Stomach (tissue), 8 donors: ENCODE measurements at regions not wholly inside any gene's neighbourhood (a gene's known extent, or its start where the extent isn't known, plus 50 kb on each side); places are given as distances from the start of the nearest gene placed in this dataset.
"Not testable (repeated sequence)": the region's sequence is repeated elsewhere in the genome, so short reads cannot be mapped to it uniquely, and the experiment has no call there.

ENCODE experiments used
- DNase-seq, 2 donors: peaks; one replicate each; pipeline versions ENCODE4 v3.0.0 to v3.0.0-alpha.2; 2013 to 2019
- H3K27ac ChIP-seq, 5 donors: fragments of 200-600 bp in 4 of 5; sonication (generic) in 4 of 5; one replicate each; pipeline ENCODE4 v1.5.1; 2013 to 2019; ENCODE audit warnings: mild to moderate bottlenecking in 1 of 5, moderate library complexity in 1 of 5
- H3K27me3 ChIP-seq, 3 donors: fragments of 200-600 bp; sonication (generic); one replicate each; pipeline ENCODE4 v1.5.1; 2017 to 2019; ENCODE audit warnings: mixed run types in 1 of 3
- H3K36me3 ChIP-seq, 4 donors: fragments of 200-600 bp; sonication (generic); 1 replicate in 3 of 4; 2 replicates in 1 of 4; pipeline ENCODE4 v1.5.1; 2016 to 2019
- H3K4me1 ChIP-seq, 4 donors: fragments of 200-600 bp; sonication (generic); one replicate each; pipeline ENCODE4 v1.5.1; 2016 to 2019
- H3K4me3 ChIP-seq, 4 donors: fragments of 200-600 bp; sonication (generic) in 3 of 4; one replicate each; pipeline ENCODE4 v1.5.1; 2016 to 2019; ENCODE audit warnings: mild to moderate bottlenecking in 1 of 4
- H3K9me3 ChIP-seq, 4 donors: fragments of 200-600 bp; sonication (generic); one replicate each; pipeline ENCODE4 v1.5.1; 2016 to 2019
- CTCF ChIP-seq, 7 experiments: fragments of 450-650 bp in 4 of 7; fragments of 200-600 bp in 3 of 7; sonication (generic) in 3 of 7; IDR thresholded peaks; one replicate each; pipeline ENCODE4 v1.5.1; 2016 to 2019; ENCODE audit warnings: antibody characterized with exemption in 7 of 7, control low read depth in 2 of 7, mild to moderate bottlenecking in 1 of 7
- EP300 ChIP-seq: sonication (generic); formaldehyde crosslinking; IDR thresholded peaks from one replicate; pipeline ENCODE4 v1.6.1; 2017; ENCODE audit warnings: antibody characterized with exemption
- POLR2A ChIP-seq, 4 donors: fragments of 450-650 bp; IDR thresholded peaks; one replicate each; pipeline ENCODE4 v1.6.1; 2016; ENCODE audit warnings: antibody characterized with exemption in 4 of 4, control low read depth in 2 of 4, mild to moderate bottlenecking in 1 of 4, moderate library complexity in 1 of 4
- POLR2AphosphoS5 ChIP-seq, 3 donors: sonication (generic); formaldehyde crosslinking; IDR thresholded peaks; one replicate each; pipeline ENCODE4 v1.6.1; 2016; ENCODE audit warnings: antibody characterized with exemption in 3 of 3
- WGBS, 5 donors: extraction: QIAGEN DNeasy Blood & Tissue Kit in 3 of 5; methylation state at CpG; one replicate each; pipeline versions ENCODE4 v1.1.5 to v1.1.7; 2013 to 2018; 5-methylcytosine and 5-hydroxymethylcytosine counted together
- intact Hi-C: fragments of 100-400 bp; cut with DNase I; formaldehyde crosslinking; loops from one replicate; pipeline ENCODE4 v1.15.1; 2023; ENCODE audit warnings: low total_unique reads
- donor health status: healthy with polysubstance abuse.
- donor health status: Bipolar disorder and iron deficiency.
- donor health status: healthy.

GRCh38 chr11:96878299-96879051 lies 488.7 kb downstream of the JRKL start:
- no peak for DNase-seq
- Histone ChIP-seq H3K4me3 (no peak overlapping the region), H3K36me3 (no peaks in the 10 kb centered on the region), H3K27me3 (no peaks in the 10 kb centered on the region), H3K27ac (no peak overlapping the region), H3K4me1 (no peaks in the 10 kb centered on the region), H3K9me3 (peaks cover 0 to 17% (median 5%) of the 10 kb centered on the region in 4 donors)
- intact Hi-C loops, result no loop called here
- TF ChIP-seq POLR2A (IDR thresholded peaks at IDR 0.05) (no peak), POLR2AphosphoS5 (IDR thresholded peaks at IDR 0.05) (no peak)
- 78 to 97% (median 90%) methylated on average over 5 to 6 of the region's 6 CpGs for WGBS, 5 donors

DNA sequence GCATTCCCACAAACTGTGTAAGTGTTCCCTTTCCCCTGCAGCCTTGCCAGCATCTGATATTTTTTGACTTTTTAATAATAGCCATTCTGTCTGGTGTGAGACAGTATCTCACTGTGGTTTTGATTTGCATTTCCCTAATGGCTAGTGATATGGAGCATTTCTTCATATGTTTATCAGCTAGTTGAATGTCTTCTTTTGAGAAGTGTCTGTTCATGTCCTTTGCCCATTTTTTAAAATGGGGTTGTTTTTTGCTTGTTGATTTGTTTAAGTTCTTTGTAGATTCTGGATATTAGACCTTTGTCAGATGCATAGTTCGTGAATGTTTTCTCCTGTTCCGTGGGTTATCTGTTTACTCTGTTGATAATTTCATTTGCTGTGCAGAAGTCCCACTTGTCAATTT lies 492.8 kb downstream of the JRKL start:
- intact Hi-C loops, H3K27me3 ChIP-seq, H3K36me3 ChIP-seq, DNase-seq, H3K4me3 ChIP-seq, H3K27ac ChIP-seq, H3K4me1 ChIP-seq: not testable (repeated sequence)
- 64 to 81% (median 67%) methylated on average over 2 of the region's 2 CpGs for WGBS, 5 donors
- H3K9me3 ChIP-seq, result peaks cover 0 to 13% (median 5%) of the 10 kb centered on the region in 4 donors

GRCh38 chr11:96885405-96885804 lies 495.6 kb downstream of the JRKL start:
- Histone ChIP-seq H3K36me3 (no peaks in the 10 kb centered on the region), H3K27ac (no peak overlapping the region), H3K4me3 (no peak overlapping the region), H3K4me1 (no peaks in the 10 kb centered on the region), H3K9me3 (no peaks in the 10 kb centered on the region), H3K27me3 (no peaks in the 10 kb centered on the region)
- intact Hi-C loops, result no loop called here
- WGBS, 5 donors, result 54 to 69% (median 62%) methylated on average over 3 of the region's 3 CpGs
- DNase-seq, result no peak
- TF ChIP-seq POLR2AphosphoS5 (IDR thresholded peaks at IDR 0.05) (no peak), POLR2A (IDR thresholded peaks at IDR 0.05) (no peak), CTCF (IDR thresholded peaks at IDR 0.05) (no peak), EP300 (no peak)

DNA sequence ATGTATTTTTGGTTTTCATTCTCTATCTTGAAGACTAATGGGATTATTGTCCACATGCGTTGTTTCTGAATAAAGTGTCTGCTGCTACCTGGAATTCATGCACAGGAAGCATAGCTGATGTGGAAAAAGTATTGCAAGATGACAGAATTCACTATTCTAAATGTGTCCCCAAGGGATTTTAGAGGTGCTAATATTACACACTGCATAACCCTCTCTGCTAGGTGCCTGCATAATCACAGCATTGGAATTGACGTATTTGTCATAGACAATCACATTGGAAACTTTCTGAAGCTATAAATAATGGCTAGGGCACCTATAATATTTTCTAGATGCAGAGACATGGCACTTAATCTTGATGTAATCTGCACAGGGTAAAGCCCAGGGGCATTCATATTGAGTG lies 496.1 kb downstream of the JRKL start:
- H3K9me3 ChIP-seq, result no peaks in the 10 kb centered on the region
- H3K27me3 ChIP-seq, result no peaks in the 10 kb centered on the region
- no peak for DNase-seq
- 82 to 89% (median 89%) methylated on average over 2 of the region's 2 CpGs for WGBS, 5 donors
- no peaks in the 10 kb centered on the region for H3K36me3 ChIP-seq
- intact Hi-C loops, result no loop called here
- no peak overlapping the region for H3K4me3 ChIP-seq
- no peak for TF ChIP-seq EP300
- TF ChIP-seq POLR2A (IDR thresholded peaks at IDR 0.05), result no peak
- TF ChIP-seq POLR2AphosphoS5 (IDR thresholded peaks at IDR 0.05), result no peak
- TF ChIP-seq CTCF (IDR thresholded peaks at IDR 0.05), result no peak
- no peak overlapping the region for H3K27ac ChIP-seq
- no peaks in the 10 kb centered on the region for H3K4me1 ChIP-seq

DNA sequence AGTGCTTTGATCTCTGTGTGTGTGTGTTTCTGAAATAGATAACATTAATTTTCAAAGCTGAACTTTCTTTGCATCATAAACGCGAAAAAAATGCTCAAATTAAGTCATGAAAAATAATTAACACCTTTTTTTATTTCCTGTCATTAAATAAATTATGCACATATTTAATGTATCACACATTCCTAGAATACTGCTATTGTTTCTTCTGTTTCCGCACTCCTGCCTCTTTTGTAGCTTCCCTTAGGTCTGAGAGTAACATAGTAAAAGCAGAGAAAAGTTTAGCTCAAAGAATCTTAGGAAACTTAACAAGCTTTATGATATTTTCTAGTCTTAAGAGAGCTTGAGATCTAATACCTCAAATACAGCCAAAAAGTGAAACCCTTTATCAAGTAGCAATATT lies 504.2 kb downstream of the JRKL start:
- intact Hi-C loops, result no loop called here
- no peaks in the 10 kb centered on the region for H3K4me1 ChIP-seq
- no peaks in the 10 kb centered on the region for H3K9me3 ChIP-seq
- H3K4me3 ChIP-seq, result no peak overlapping the region
- no peak overlapping the region for H3K27ac ChIP-seq
- TF ChIP-seq CTCF (IDR thresholded peaks at IDR 0.05) (no peak), POLR2A (IDR thresholded peaks at IDR 0.05) (no peak), EP300 (no peak), POLR2AphosphoS5 (IDR thresholded peaks at IDR 0.05) (no peak)
- no peak for DNase-seq
- H3K27me3 ChIP-seq, result no peaks in the 10 kb centered on the region
- 55 to 73% (median 72%) methylated on average over 3 of the region's 3 CpGs for WGBS, 5 donors
- no peaks in the 10 kb centered on the region for H3K36me3 ChIP-seq
